MG63 (cell line): ENCODE measurements at regions not wholly inside any gene's neighbourhood (a gene's known extent, or its start where the extent isn't known, plus 50 kb on each side); places are given as distances from the start of the nearest gene placed in this dataset.
A peak's percentile ranks its signal among the peaks of the same experiment; 100 is the strongest.

Experiments
- DNase-seq: peaks from one replicate; pipeline ENCODE4 v3.0.0-alpha.2; 2020
- H3K27me3 ChIP-seq: fragments of 250-450 bp; sonication (Bioruptor Pico); 2 replicates; pipeline ENCODE4 v1.5.1; 2020; ENCODE audit warnings: mild to moderate bottlenecking, moderate library complexity
- H3K36me3 ChIP-seq: fragments of 250-450 bp; sonication (Bioruptor Pico); 2 replicates; pipeline ENCODE4 v1.5.1; 2020; ENCODE audit warnings: mild to moderate bottlenecking, moderate library complexity
- H3K4me3 ChIP-seq: fragments of 250-450 bp; sonication (Bioruptor Pico); 2 replicates; pipeline ENCODE4 v1.5.1; 2020; ENCODE audit warnings: mild to moderate bottlenecking, moderate library complexity
- H3K9me3 ChIP-seq: fragments of 250-450 bp; sonication (Bioruptor Pico); 2 replicates; pipeline ENCODE4 v1.5.1; 2020; ENCODE audit warnings: mild to moderate bottlenecking, moderate library complexity

GRCh38 chr7:93048136-93048930, 69.4 kb downstream of the SAMD9 start:
- no peaks in the 10 kb centered on the region for H3K36me3 ChIP-seq
- no peak overlapping the region for H3K4me3 ChIP-seq
- H3K9me3 ChIP-seq, result peaks cover 4% of the 10 kb centered on the region; the same call in 1 of the 2 replicates
- DNase-seq, result no peak
- no peaks in the 10 kb centered on the region for H3K27me3 ChIP-seq

- no peak for DNase-seq
- H3K4me3 ChIP-seq, result no peak overlapping the region
Observed at GRCh38 chr7:93047514-93048099, 70.2 kb downstream of the SAMD9 start.

GRCh38 chr7:93046641-93047040, 71.1 kb downstream of the SAMD9 start:
- H3K27me3 ChIP-seq, result no peaks in the 10 kb centered on the region
- no peaks in the 10 kb centered on the region for H3K36me3 ChIP-seq
- no peak overlapping the region for H3K4me3 ChIP-seq
- DNase-seq, result peak; percentile 52
- peaks cover 4% of the 10 kb centered on the region; the same call in 1 of the 2 replicates for H3K9me3 ChIP-seq

More at GRCh38 chr7:93047514-93048099, 70.2 kb downstream of the SAMD9 start:
- Histone ChIP-seq H3K27me3 (no peaks in the 10 kb centered on the region), H3K36me3 (no peaks in the 10 kb centered on the region), H3K9me3 (peaks cover 4% of the 10 kb centered on the region; the same call in 1 of the 2 replicates)

DNA sequence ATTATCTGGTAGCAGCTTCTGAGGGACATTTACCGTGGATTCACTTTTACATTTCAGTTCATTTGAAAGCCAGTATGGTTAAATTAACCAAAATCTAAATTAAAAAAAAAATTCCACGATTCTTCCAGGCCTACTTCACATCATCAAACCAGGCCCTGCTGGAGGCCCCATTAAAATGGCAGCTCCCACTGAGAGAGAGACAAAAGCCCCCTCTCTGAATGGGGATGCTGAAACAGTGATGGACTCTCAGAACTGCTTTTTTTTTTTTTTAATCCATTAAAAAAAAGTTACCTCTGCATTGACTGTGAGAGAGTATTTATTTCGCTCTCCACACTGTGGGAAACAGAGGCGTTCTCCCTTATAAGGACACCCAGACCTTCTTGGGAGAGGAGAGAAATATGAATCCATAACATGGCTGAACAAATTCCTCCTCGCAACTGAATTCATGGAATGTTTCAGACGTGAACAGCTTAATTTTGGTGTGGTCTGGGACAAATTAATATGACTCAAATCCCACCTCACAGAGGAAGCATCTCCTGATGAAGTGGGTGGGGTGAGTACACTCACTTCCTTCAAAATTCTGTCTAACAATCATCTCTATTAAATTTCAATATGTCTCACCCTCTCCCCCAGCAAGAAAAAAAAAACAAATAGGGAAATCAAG, 73.5 kb downstream of the SAMD9 start:
- Histone ChIP-seq H3K27me3 (no peaks in the 10 kb centered on the region), H3K4me3 (no peak overlapping the region; the same call in 1 of the 2 replicates), H3K9me3 (peaks cover 4% of the 10 kb centered on the region; the same call in 1 of the 2 replicates), H3K36me3 (no peaks in the 10 kb centered on the region)
- DNase-seq, result no peak

- Histone ChIP-seq H3K27me3 (no peaks in the 10 kb centered on the region), H3K36me3 (no peaks in the 10 kb centered on the region), H3K4me3 (peak overlapping the region; percentile 24), H3K9me3 (peaks cover 1% of the 10 kb centered on the region; the same call in 1 of the 2 replicates)
- DNase-seq, result peak; percentile 89
Observed at GRCh38 chr7:93043385-93043985, 74.3 kb downstream of the SAMD9 start.

DNA sequence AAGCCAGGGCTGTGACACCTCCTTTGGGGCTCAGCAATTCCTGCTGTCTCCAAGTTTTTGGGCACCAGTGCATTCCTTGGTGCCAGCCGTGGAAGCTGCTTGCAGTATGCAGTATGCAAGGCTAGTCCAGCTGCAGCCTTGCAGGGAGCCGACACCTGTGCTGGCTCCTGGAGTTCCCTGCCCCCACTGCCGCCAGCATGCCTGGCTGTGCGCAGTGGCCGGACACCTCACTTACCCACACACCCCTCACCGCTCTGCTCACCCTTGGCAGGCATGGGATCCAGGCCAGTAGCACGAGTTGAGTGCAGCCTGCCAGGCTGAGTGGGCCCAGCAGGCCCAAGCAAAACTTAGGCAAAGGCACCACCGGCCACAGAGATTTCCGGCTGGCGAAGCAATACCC, 77.4 kb downstream of the SAMD9 start:
- H3K4me3 ChIP-seq, result no peak overlapping the region
- no peak for DNase-seq
- no peaks in the 10 kb centered on the region for H3K27me3 ChIP-seq
- no peaks in the 10 kb centered on the region for H3K9me3 ChIP-seq
- H3K36me3 ChIP-seq, result no peaks in the 10 kb centered on the region

DNA sequence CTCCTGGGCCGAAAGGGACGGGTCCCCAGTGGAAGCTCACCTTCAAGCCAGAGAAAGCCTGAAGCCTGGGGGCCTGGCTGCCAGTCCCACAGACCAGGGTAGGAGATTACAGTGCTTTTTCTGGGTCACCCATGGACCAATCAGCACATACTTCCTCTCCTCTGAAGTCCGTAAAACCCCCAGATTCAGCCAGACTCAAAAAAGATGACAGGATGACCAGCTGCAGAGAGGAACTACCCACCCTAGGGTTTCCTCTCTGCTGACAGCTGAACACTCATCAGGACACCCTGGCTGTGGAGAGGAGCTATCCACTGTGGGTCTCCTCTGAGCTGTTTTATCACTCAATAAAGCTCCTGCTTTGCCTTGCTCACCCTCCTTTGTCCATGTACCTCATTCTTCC, 78.0 kb downstream of the SAMD9 start:
- DNase-seq, result no peak

GRCh38 chr7:93039282-93039681, 78.5 kb downstream of the SAMD9 start:
- no peaks in the 10 kb centered on the region for H3K9me3 ChIP-seq
- H3K36me3 ChIP-seq, result no peaks in the 10 kb centered on the region
- H3K4me3 ChIP-seq, result no peak overlapping the region
- H3K27me3 ChIP-seq, result no peaks in the 10 kb centered on the region
- no peak for DNase-seq

More for the DNA sequence above, 78.0 kb downstream of the SAMD9 start:
- Histone ChIP-seq H3K27me3 (no peaks in the 10 kb centered on the region), H3K36me3 (no peaks in the 10 kb centered on the region), H3K9me3 (no peaks in the 10 kb centered on the region), H3K4me3 (no peak overlapping the region)

DNA sequence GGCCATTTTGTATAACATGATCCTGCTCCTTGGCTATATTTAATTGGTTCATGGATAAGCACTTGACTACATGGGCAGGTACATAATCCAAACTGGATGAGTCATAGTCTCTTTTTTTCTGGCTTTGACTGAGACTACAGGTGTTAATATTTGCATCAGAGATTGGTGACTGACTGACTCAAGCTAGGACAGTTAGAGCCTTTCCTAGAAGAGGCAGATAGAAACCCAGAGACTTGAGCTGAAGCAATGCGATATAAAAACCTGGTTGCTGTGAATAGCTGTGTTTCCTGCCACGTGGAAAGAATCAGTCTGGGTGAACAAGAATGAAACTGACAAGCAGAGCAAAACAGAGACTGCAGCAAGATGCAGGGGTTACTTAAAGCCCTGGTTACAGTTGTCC, 81.0 kb downstream of the SAMD9 start:
- DNase-seq, result no peak
- Histone ChIP-seq H3K4me3 (no peak overlapping the region), H3K36me3 (no peaks in the 10 kb centered on the region), H3K9me3 (no peaks in the 10 kb centered on the region; the same call in 1 of the 2 replicates), H3K27me3 (no peaks in the 10 kb centered on the region)

- Histone ChIP-seq H3K4me3 (no peak overlapping the region), H3K36me3 (no peaks in the 10 kb centered on the region), H3K9me3 (no peaks in the 10 kb centered on the region; the same call in 1 of the 2 replicates), H3K27me3 (no peaks in the 10 kb centered on the region)
- DNase-seq, result no peak
Observed at GRCh38 chr7:93036149-93036640, 81.6 kb downstream of the SAMD9 start.

DNA sequence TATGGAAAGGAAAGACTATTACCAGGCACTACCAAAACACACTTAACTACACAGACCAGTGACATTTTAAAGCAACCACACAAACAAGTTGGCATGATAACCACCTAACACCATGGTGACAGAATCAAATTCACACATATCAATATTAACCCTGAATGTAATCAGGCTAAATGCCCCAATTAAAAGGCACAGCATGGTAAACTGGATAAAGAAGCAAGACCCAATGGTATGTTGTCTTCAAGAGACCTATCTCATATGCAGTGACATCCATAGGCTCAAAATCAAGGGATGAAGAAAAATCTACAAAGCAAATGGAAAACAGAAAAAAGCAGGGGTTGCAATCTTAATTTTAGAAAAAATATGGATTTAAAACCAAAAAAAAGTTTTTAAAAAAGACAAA, 86.0 kb downstream of the SAMD9 start:
- no peaks in the 10 kb centered on the region for H3K36me3 ChIP-seq
- no peaks in the 10 kb centered on the region for H3K27me3 ChIP-seq
- DNase-seq, result no peak
- H3K4me3 ChIP-seq, result no peak overlapping the region
- no peaks in the 10 kb centered on the region; the same call in 1 of the 2 replicates for H3K9me3 ChIP-seq

DNA sequence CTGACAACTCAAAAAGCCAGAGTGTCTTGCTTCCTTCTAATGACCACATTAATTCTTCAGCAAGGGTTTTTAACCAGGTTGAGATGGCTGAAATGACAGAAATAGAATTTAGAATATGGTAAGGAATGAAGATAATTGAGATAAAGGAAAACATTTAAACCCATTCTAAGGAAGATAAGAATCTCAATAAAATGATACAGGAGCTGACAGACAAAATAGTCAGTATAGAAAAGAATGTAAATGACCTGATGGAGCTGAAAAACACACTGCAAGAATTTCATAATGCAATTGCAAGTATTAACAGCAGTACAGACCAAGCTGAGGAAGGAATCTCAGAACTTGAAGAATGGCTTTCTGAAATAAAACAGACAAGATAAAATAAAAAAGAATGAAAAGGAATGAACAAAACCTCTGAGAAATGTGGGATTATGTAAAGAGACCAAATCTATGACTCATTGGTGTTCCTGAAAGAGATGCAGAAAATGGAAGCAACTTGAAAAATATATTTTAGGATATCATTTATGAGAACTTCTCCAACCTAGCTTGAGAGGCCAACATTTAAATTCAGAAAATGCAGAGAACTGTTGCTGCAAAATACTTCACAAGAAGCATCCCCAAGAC, 87.1 kb downstream of the SAMD9 start:
- Histone ChIP-seq H3K9me3 (no peaks in the 10 kb centered on the region; the same call in 1 of the 2 replicates), H3K27me3 (no peaks in the 10 kb centered on the region), H3K4me3 (no peak overlapping the region), H3K36me3 (no peaks in the 10 kb centered on the region)
- DNase-seq, result no peak

- no peaks in the 10 kb centered on the region for H3K27me3 ChIP-seq
Observed at GRCh38 chr7:93029056-93029455, 88.7 kb downstream of the SAMD9 start.

DNA sequence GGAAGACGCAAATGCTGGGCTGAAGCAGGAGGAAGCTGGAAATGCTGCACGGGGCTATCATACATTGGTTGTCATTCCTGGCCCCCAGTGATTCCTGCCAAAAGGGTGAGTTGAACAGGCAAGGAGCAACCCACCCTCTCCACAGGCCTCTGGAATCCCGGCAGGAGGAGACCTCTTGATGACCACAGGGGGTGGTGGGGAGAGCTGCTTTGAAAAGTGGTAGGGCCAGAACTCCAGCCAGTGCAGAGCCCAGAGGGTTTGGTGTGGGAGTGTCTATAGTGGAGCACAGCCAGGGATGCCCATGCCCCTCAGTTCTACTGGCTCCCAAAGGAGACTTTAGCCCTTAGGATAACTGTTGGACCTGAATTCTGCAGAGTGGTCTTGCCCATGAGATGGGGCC, 89.2 kb downstream of the SAMD9 start:
- Histone ChIP-seq H3K9me3 (no peaks in the 10 kb centered on the region; the same call in 1 of the 2 replicates), H3K36me3 (no peaks in the 10 kb centered on the region), H3K4me3 (no peak overlapping the region), H3K27me3 (no peaks in the 10 kb centered on the region)
- no peak for DNase-seq

More at GRCh38 chr7:93029056-93029455, 88.7 kb downstream of the SAMD9 start:
- Histone ChIP-seq H3K36me3 (no peaks in the 10 kb centered on the region), H3K9me3 (no peaks in the 10 kb centered on the region; the same call in 1 of the 2 replicates), H3K4me3 (no peak overlapping the region)
- no peak for DNase-seq

DNA sequence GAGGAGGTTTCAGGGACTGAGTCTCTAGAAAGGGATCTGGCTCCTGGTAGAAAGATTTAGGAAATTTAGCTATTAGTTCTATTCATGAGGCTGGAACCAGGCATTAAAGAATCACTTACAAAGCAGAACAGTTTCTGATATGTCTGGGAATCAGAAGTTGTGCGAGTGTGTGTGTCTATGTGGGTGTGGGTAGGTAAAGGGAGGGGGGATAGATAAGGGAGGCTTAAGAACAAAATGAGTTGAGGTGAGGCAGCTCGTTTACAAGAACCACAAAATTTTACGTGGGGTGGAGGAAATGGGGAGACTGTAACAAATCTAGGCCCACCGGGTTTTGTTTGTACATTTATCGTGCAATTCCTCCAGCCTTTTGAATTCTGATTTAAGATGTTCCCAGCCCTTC, 90.7 kb downstream of the SAMD9 start:
- Histone ChIP-seq H3K9me3 (no peaks in the 10 kb centered on the region), H3K27me3 (no peaks in the 10 kb centered on the region), H3K36me3 (no peaks in the 10 kb centered on the region), H3K4me3 (no peak overlapping the region)
- no peak for DNase-seq

DNA sequence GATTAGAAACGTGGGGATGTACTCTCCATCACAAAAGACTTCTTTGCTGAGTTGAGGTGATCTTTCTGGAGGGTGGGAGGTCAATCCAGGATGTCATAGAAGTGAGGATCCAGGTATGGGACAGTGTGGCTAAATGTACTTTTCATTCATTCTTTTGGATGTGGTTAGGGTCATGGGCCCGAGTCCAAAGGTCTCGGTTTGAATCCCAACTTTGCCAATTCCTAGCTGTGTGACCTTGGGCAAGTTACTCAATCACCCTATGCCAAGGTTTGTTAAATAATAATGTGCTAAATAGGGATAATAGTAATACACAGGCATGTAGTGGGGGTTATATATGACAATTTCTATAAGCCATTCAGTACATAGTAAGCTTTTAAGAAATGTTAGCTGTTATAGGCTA, 91.4 kb downstream of the SAMD9 start:
- no peaks in the 10 kb centered on the region for H3K27me3 ChIP-seq
- no peak overlapping the region for H3K4me3 ChIP-seq
- H3K36me3 ChIP-seq, result no peaks in the 10 kb centered on the region
- no peaks in the 10 kb centered on the region for H3K9me3 ChIP-seq
- no peak for DNase-seq
